Esophagus muscularis mucosa (tissue), 4 donors: ENCODE measurements at regions not wholly inside any gene's neighbourhood (a gene's known extent, or its start where the extent isn't known, plus 50 kb on each side); places are given as distances from the start of the nearest gene placed in this dataset.

Experiments used
- EP300 ChIP-seq: sonication (generic); formaldehyde crosslinking; IDR thresholded peaks from one replicate; pipeline ENCODE4 v1.6.1; 2017; ENCODE audit warnings: antibody characterized with exemption
- POLR2A ChIP-seq: fragments of 450-650 bp; IDR thresholded peaks from one replicate; pipeline ENCODE4 v1.6.1; 2017; ENCODE audit warnings: antibody characterized with exemption, moderate library complexity, mild to moderate bottlenecking, low read depth
- POLR2AphosphoS5 ChIP-seq, 2 donors: sonication (generic); formaldehyde crosslinking; IDR thresholded peaks; one replicate each; pipeline ENCODE4 v1.6.1; 2017; ENCODE audit warnings: antibody characterized with exemption in 2 of 2
- TF ChIP-seq, protein P1 (sequence below), 3 experiments: fragments of 200-600 bp in 2 of 3; fragments of 450-650 bp in 1 of 3; sonication (generic) in 2 of 3; IDR thresholded peaks; one replicate each; pipeline ENCODE4 v1.5.1; 2017 to 2019; ENCODE audit warnings: antibody characterized with exemption in 3 of 3, mild to moderate bottlenecking in 2 of 3, moderate library complexity in 1 of 3

DNA sequence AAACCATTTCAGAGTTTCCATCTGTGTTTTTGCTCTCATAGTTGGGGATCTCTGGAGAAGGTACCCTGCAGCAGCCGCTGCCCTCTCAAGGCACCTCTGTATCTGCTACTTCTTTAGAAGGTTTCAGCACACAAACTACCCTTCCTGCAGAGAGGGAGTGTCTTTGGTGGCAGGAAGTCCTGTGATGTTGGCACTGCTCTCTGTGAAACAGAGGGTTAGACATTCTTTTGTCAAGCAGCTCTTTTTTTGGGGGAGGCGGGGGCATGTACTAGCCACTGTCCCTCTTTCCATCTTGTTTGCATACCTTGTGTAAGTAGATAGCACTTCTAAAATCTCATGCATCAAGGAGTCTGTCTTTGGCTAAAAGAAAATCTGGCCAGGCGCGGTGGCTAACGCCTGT lies 352.6 kb downstream of the BMP4 start:
- TF ChIP-seq POLR2AphosphoS5 (IDR thresholded peaks at IDR 0.05) (no peak), POLR2A (no peak), EP300 (no peak)
- TF ChIP-seq, protein P1, sequence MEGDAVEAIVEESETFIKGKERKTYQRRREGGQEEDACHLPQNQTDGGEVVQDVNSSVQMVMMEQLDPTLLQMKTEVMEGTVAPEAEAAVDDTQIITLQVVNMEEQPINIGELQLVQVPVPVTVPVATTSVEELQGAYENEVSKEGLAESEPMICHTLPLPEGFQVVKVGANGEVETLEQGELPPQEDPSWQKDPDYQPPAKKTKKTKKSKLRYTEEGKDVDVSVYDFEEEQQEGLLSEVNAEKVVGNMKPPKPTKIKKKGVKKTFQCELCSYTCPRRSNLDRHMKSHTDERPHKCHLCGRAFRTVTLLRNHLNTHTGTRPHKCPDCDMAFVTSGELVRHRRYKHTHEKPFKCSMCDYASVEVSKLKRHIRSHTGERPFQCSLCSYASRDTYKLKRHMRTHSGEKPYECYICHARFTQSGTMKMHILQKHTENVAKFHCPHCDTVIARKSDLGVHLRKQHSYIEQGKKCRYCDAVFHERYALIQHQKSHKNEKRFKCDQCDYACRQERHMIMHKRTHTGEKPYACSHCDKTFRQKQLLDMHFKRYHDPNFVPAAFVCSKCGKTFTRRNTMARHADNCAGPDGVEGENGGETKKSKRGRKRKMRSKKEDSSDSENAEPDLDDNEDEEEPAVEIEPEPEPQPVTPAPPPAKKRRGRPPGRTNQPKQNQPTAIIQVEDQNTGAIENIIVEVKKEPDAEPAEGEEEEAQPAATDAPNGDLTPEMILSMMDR (IDR thresholded peaks at IDR 0.05) = no peak
